NB4 (cell line): ENCODE measurements at regions not wholly inside any gene's neighbourhood (a gene's known extent, or its start where the extent isn't known, plus 50 kb on each side); places are given as distances from the start of the nearest gene placed in this dataset.

Experiments used
- DNase-seq: peaks from one replicate; pipeline ENCODE4 v3.0.0; 2010; ENCODE audit warnings: low read depth
- H3K4me3 ChIP-seq: one replicate; pipeline ENCODE4 v1.5.1; 2011; ENCODE audit warnings: mild to moderate bottlenecking, low read depth, low read length, moderate library complexity
- CTCF ChIP-seq: IDR thresholded peaks from one replicate; pipeline ENCODE4 v1.5.1; 2012; ENCODE audit warnings: low read depth, low read length
- MAX ChIP-seq: IDR thresholded peaks from 2 replicates; pipeline ENCODE4 v1.6.1; 2011; ENCODE audit warnings: low read depth, low read length
- MYC ChIP-seq: IDR thresholded peaks from 2 replicates; pipeline ENCODE4 v1.6.1; 2011; ENCODE audit warnings: low read depth, low read length
- POLR2A ChIP-seq: IDR thresholded peaks from 2 replicates; pipeline ENCODE4 v1.6.1; 2011; ENCODE audit warnings: mild to moderate bottlenecking; ENCODE audit not compliant: insufficient read length; ENCODE audit errors: extremely low read depth

DNA sequence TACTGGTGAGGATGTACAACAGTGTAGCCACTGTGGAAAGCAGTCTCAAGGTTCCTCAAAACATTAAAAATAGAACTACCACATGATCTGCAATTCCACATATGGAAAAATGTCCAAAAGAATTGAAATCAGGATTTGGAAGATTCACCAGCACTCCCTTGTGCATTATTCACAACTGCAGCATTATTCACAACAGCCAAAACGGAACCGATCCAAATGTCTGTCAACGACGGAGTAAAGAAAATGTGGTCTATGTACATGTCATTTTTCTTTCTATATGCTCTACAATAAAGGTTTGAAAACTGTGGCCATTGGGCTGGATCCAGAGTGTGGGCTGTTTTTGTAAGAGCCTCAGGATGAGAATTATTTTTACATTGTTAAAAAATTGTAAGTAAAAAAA, 1206.1 kb upstream of the CELF2 start:
- TF ChIP-seq CTCF (no peak), MAX (no peak), POLR2A (no peak), MYC (no peak)
- H3K4me3 ChIP-seq: no peak overlapping the region
- no peak for DNase-seq

GRCh38 chr10:9814285-9814864, 1203.3 kb upstream of the CELF2 start:
- H3K4me3 ChIP-seq: no peak overlapping the region
- no peak for DNase-seq
- TF ChIP-seq CTCF (no peak), MYC (no peak), POLR2A (no peak), MAX (no peak)

DNA sequence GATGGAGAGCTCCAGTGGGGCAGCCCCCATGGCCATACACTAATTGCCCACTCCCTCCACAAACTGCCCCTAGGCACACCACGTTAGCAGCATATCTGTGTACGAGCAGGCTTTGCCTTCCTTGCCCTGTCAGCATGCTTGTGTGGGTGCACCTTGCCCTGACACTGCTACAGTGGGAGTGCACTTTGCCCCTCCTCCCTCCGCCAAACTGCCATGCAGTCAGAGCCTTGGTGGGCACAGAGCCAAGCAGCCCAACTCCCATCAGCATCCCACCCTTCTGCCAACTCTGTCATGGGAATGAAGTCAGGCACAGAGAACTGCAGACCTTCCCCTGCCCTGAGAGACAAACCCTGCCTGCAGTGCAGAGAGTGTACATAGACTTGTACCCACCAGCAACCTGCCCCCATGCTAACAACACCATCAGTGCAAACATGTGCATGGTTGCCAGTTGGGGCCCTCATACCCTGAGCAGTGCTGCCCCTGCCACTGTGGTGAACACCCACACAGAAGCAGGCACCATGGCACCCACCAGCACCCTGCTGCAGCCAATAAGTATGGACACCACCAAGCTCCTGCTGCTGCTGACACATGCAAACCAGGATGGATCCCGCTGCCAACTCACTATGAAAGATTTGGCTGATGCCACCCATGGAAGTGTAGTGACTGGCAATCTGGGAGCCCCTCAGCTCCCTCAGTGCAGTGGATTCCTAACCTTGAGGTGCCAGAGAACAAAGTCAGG, 1197.7 kb upstream of the CELF2 start:
- no peak for TF ChIP-seq MAX
- no peak for TF ChIP-seq POLR2A
- no peak for TF ChIP-seq CTCF
- no peak for TF ChIP-seq MYC
- no peak overlapping the region for H3K4me3 ChIP-seq
- no peak for DNase-seq

DNA sequence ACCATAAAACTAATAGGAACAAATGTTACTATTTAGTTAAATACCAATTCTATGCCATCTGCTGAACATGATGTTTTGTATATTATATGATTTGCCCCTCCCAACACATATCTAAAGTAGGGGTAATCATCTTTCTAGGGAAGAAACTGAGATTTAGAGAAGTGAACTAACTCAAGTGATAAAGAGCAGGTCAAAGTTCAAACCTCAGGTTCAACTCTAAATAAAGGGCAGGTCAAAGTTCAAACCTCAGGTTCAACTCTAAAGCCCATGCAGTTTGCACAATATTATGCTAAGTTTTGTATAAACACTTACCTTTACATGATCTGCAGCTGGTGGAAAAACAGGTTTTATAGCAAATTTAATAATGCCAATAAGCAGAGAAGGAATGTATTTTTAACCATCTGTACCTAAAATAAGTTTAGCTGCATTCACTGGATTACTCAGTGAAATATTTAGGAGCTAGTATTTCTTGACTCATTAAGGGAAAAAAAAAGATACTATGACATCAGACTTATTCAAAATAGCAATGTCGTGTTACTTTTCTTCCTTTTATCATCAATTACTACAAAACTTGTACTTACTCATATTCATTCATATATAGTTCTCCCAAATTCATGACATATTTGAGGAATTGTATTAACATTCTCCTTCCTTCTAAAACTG, 1194.3 kb upstream of the CELF2 start:
- no peak for TF ChIP-seq MAX
- no peak for TF ChIP-seq POLR2A
- TF ChIP-seq MYC: no peak
- no peak for TF ChIP-seq CTCF
- H3K4me3 ChIP-seq: no peak overlapping the region
- peak; percentile 1 for DNase-seq

GRCh38 chr10:9824631-9825071, 1193.0 kb upstream of the CELF2 start:
- DNase-seq: peak; percentile 1
- H3K4me3 ChIP-seq: no peak overlapping the region
- TF ChIP-seq CTCF (no peak), POLR2A (no peak)
